ENCODE measurements at regions not wholly inside any gene's neighbourhood (a gene's known extent, or its start where the extent isn't known, plus 50 kb on each side); places are given as distances from the start of the nearest gene placed in this dataset.

GRCh38 chr13:109355875-109356434 is 430.4 kb downstream of the IRS2 start:
- Histone ChIP-seq H3K4ac (ENCODE audit: low read depth, low read length) (no peak overlapping the region), H3K23ac (ENCODE audit: insufficient read length, low read depth, low read length) (no peak overlapping the region), H2BK15ac (ENCODE audit: low read depth, low read length) (no peak overlapping the region), H2BK20ac (ENCODE audit: low read depth, low read length, poor library complexity, severe bottlenecking) (no peak overlapping the region), H4K91ac (ENCODE audit: insufficient read length, low read depth, low read length) (no peak overlapping the region), H2AFZ (ENCODE audit: low read length) (no peak overlapping the region), H3K56ac (ENCODE audit: insufficient read length, low read depth, low read length) (no peak overlapping the region), H4K5ac (ENCODE audit: insufficient read length, low read depth, low read length) (no peak overlapping the region), H3K14ac (ENCODE audit: insufficient read depth, low read length) (peak overlapping the region; percentile 56; the same call in 1 of the 2 replicates), H3K27me3 (ENCODE audit: insufficient read depth, low read length) (no peaks in the 10 kb centered on the region), H2AK5ac (ENCODE audit: insufficient read length, low read length) (no peak overlapping the region), H3K79me2 (ENCODE audit: insufficient read depth, low read length) (no peaks in the 10 kb centered on the region), H3K79me1 (ENCODE audit: insufficient read depth, low read depth, low read length, poor library complexity, severe bottlenecking) (no peaks in the 10 kb centered on the region), H3K23me2 (ENCODE audit: insufficient read length, low read depth, low read length, poor library complexity, severe bottlenecking) (no peaks in the 10 kb centered on the region), H4K20me1 (ENCODE audit: control insufficient read depth, insufficient read depth, insufficient read length) (no peaks in the 10 kb centered on the region), H3K4me1 (ENCODE audit: insufficient read depth, low read length) (no peaks in the 10 kb centered on the region; the same call in 1 of the 2 replicates), H2BK120ac (ENCODE audit: low read depth, low read length, poor library complexity, severe bottlenecking) (no peak overlapping the region), H3K27ac (ENCODE audit: insufficient read length, low read depth, low read length) (no peak overlapping the region), H3K4me2 (ENCODE audit: insufficient read depth, insufficient read length, low read length) (no peak overlapping the region), H3K9me3 (ENCODE audit: control insufficient read depth, low read depth, low read length) (no peaks in the 10 kb centered on the region), H2BK5ac (ENCODE audit: insufficient read length, low read length) (no peak overlapping the region), H2BK12ac (ENCODE audit: insufficient read length, low read depth, low read length) (no peak overlapping the region), H3K9ac (ENCODE audit: extremely low read depth, insufficient read length, low read length) (no peak overlapping the region), H3T11ph (ENCODE audit: low read length) (no peak overlapping the region), H3K18ac (ENCODE audit: insufficient read length, low read depth, low read length) (no peak overlapping the region), H4K8ac (replicated peaks; ENCODE audit: insufficient read length, low read depth, low read length) (no peak overlapping the region)
- Mint-ChIP-seq H3K4me1 (peaks cover 11 to 13% of the 10 kb centered on the region in 2 experiments), H3K27me3 (ENCODE audit: low read depth) (no peaks in the 10 kb centered on the region), H3K4me3 (no peak overlapping the region), H3K9me3 (no peaks in the 10 kb centered on the region), H3K27ac (no peak overlapping the region), H3K36me3 (ENCODE audit: insufficient read depth in 1 of 3, low read depth in 3 of 3) (no peaks in the 10 kb centered on the region)
- no CpG with 5 or more reads among the region's 21 CpGs for WGBS (ENCODE audit: extremely low coverage, insufficient read length, low lambda C conversion rate)
- no peak for TF ChIP-seq CTCF (conservative IDR thresholded peaks at IDR 0.05)
- DNase-seq = no peak

Data from H9 (cell line).